ENCODE measurements at regions not wholly inside any gene's neighbourhood (a gene's known extent, or its start where the extent isn't known, plus 50 kb on each side); places are given as distances from the start of the nearest gene placed in this dataset.

DNA sequence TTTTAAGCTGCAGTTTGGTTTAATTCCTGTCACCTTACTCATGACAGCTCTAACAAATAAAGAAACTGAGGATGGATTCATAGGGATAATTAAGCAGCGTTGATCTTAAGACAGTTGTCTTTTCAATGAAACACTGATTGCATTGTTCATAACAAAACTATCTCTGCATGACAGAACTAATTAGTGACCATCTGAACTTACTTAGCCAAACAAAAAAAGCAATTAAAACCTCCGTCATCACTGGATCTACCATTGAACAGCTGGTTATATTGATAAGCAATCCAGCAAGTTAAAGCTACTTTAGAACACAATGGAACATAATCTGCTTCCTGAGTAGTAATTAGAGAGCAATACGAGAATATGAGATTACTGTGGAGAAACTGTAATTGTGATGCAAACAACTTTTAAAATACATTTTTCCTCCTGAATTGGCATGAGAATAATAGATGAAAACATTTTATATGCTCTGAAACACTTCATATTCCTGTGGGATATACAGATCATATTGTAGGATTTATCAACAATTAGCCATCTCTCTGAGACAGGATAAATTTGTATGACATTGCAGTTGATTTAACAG lies 2576.8 kb downstream of the PCDH7 start:
- Histone ChIP-seq H3K36me3 (ENCODE audit: insufficient read depth, low read length) (no peaks in the 10 kb centered on the region), H3F3A (ENCODE audit: low read depth) (no peaks in the 10 kb centered on the region), H3K79me2 (ENCODE audit: insufficient read depth, low read length) (no peaks in the 10 kb centered on the region), H2AFZ (ENCODE audit: low read length) (no peak overlapping the region), H3K9ac (ENCODE audit: low read depth, low read length, poor library complexity, severe bottlenecking) (no peak overlapping the region), H3K4me1 (ENCODE audit: insufficient read depth, low read length, poor library complexity, severe bottlenecking) (no peaks in the 10 kb centered on the region), H3K4me3 (ENCODE audit: low read length, poor library complexity, severe bottlenecking) (no peak overlapping the region), H3K27me3 (ENCODE audit: insufficient read depth, low read length, poor library complexity, severe bottlenecking) (no peaks in the 10 kb centered on the region), H4K20me1 (ENCODE audit: insufficient read depth, low read length, poor library complexity, severe bottlenecking) (no peaks in the 10 kb centered on the region), H3K9me2 (replicated peaks; ENCODE audit: low read depth, low read length) (no peaks in the 10 kb centered on the region), H3K4me2 (ENCODE audit: low read depth, low read length, poor library complexity, severe bottlenecking) (no peak overlapping the region), H3K9me3 (ENCODE audit: insufficient read depth, low read depth, low read length) (no peaks in the 10 kb centered on the region)
- TF ChIP-seq, protein P1, sequence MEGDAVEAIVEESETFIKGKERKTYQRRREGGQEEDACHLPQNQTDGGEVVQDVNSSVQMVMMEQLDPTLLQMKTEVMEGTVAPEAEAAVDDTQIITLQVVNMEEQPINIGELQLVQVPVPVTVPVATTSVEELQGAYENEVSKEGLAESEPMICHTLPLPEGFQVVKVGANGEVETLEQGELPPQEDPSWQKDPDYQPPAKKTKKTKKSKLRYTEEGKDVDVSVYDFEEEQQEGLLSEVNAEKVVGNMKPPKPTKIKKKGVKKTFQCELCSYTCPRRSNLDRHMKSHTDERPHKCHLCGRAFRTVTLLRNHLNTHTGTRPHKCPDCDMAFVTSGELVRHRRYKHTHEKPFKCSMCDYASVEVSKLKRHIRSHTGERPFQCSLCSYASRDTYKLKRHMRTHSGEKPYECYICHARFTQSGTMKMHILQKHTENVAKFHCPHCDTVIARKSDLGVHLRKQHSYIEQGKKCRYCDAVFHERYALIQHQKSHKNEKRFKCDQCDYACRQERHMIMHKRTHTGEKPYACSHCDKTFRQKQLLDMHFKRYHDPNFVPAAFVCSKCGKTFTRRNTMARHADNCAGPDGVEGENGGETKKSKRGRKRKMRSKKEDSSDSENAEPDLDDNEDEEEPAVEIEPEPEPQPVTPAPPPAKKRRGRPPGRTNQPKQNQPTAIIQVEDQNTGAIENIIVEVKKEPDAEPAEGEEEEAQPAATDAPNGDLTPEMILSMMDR (conservative IDR thresholded peaks at IDR 0.05; ENCODE audit: low read length) = no peak
- TF ChIP-seq EZH2phosphoT487 (IDR thresholded peaks at IDR 0.05; ENCODE audit: borderline replicate concordance) = no peak

DNA sequence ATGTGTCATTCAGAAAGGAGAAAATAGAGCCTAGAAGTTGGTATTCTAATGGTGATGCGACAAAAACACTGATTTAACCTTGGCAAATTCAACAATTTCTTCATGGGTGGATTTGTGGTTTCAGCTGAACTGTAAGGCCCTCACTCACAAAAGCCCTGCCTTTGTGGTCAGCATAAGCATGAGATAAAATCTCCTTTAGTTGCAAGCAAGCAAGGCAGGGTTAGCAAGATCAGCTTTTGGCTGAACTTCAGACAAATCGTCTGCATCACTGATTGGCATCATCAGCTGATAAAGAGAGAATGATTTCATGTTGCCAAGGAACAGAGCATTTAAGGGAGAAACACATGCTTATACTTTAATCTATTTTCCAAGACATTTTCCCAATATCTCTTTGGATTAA lies 2582.2 kb downstream of the PCDH7 start:
- Histone ChIP-seq H3F3A (ENCODE audit: low read depth) (no peaks in the 10 kb centered on the region), H3K27me3 (ENCODE audit: insufficient read depth, low read length, poor library complexity, severe bottlenecking) (no peaks in the 10 kb centered on the region), H3K79me2 (ENCODE audit: insufficient read depth, low read length) (no peaks in the 10 kb centered on the region), H3K4me2 (ENCODE audit: low read depth, low read length, poor library complexity, severe bottlenecking) (no peak overlapping the region), H3K4me3 (ENCODE audit: low read length, poor library complexity, severe bottlenecking) (no peak overlapping the region), H3K9me2 (replicated peaks; ENCODE audit: low read depth, low read length) (no peaks in the 10 kb centered on the region), H2AFZ (ENCODE audit: low read length) (no peak overlapping the region), H4K20me1 (ENCODE audit: insufficient read depth, low read length, poor library complexity, severe bottlenecking) (no peaks in the 10 kb centered on the region), H3K9me3 (ENCODE audit: insufficient read depth, low read depth, low read length) (no peaks in the 10 kb centered on the region), H3K36me3 (ENCODE audit: insufficient read depth, low read length) (no peaks in the 10 kb centered on the region), H3K4me1 (ENCODE audit: insufficient read depth, low read length, poor library complexity, severe bottlenecking) (no peaks in the 10 kb centered on the region), H3K9ac (ENCODE audit: low read depth, low read length, poor library complexity, severe bottlenecking) (no peak overlapping the region)
- TF ChIP-seq, protein P1 (conservative IDR thresholded peaks at IDR 0.05; ENCODE audit: low read length) = no peak
- TF ChIP-seq EZH2phosphoT487 (IDR thresholded peaks at IDR 0.05; ENCODE audit: borderline replicate concordance) = no peak

- Histone ChIP-seq H3K4me3 (ENCODE audit: low read length, poor library complexity, severe bottlenecking) (no peak overlapping the region), H4K20me1 (ENCODE audit: insufficient read depth, low read length, poor library complexity, severe bottlenecking) (no peaks in the 10 kb centered on the region), H3K79me2 (ENCODE audit: insufficient read depth, low read length) (no peaks in the 10 kb centered on the region), H3K9me3 (ENCODE audit: insufficient read depth, low read depth, low read length) (no peaks in the 10 kb centered on the region), H3K4me2 (ENCODE audit: low read depth, low read length, poor library complexity, severe bottlenecking) (no peak overlapping the region), H3K9me2 (replicated peaks; ENCODE audit: low read depth, low read length) (no peaks in the 10 kb centered on the region), H2AFZ (ENCODE audit: low read length) (no peak overlapping the region), H3K9ac (ENCODE audit: low read depth, low read length, poor library complexity, severe bottlenecking) (no peak overlapping the region), H3K4me1 (ENCODE audit: insufficient read depth, low read length, poor library complexity, severe bottlenecking) (no peaks in the 10 kb centered on the region), H3K36me3 (ENCODE audit: insufficient read depth, low read length) (no peaks in the 10 kb centered on the region), H3K27me3 (ENCODE audit: insufficient read depth, low read length, poor library complexity, severe bottlenecking) (no peaks in the 10 kb centered on the region), H3F3A (ENCODE audit: low read depth) (no peaks in the 10 kb centered on the region)
- TF ChIP-seq, protein P1 (conservative IDR thresholded peaks at IDR 0.05; ENCODE audit: low read length) = no peak
- TF ChIP-seq EZH2phosphoT487 (IDR thresholded peaks at IDR 0.05; ENCODE audit: borderline replicate concordance) = no peak
Observed at GRCh38 chr4:33306131-33306530, 2586.0 kb downstream of the PCDH7 start.

Data from Loucy (cell line).